DMS79 (cell line): ENCODE measurements at regions not wholly inside any gene's neighbourhood (a gene's known extent, or its start where the extent isn't known, plus 50 kb on each side); places are given as distances from the start of the nearest gene placed in this dataset.
"Not testable (repeated sequence)": the region's sequence is repeated elsewhere in the genome, so short reads cannot be mapped to it uniquely, and the experiment has no call there.

Source experiments
- DNase-seq: peaks from one replicate; lab custom pipeline; 2025; lab: John Stamatoyannopoulos, UW

GRCh38 chr1:65020774-65021173 is 54.4 kb upstream of the JAK1 start:
- no peak for DNase-seq

- no peak for DNase-seq
These were observed 55.4 kb upstream of the JAK1 start for GRCh38 chr1:65021795-65022194.

GRCh38 chr1:65022216-65022615 is 55.9 kb upstream of the JAK1 start:
- no peak for DNase-seq

- no peak for DNase-seq
These were observed 59.4 kb upstream of the JAK1 start for GRCh38 chr1:65025794-65026193.

- no peak for DNase-seq
These were observed 59.9 kb upstream of the JAK1 start for GRCh38 chr1:65026235-65026634.

GRCh38 chr1:65027666-65028358 is 61.5 kb upstream of the JAK1 start:
- DNase-seq, result peak; percentile 28

- DNase-seq, result not testable (repeated sequence)
These were observed 63.1 kb upstream of the JAK1 start for GRCh38 chr1:65029434-65029833.

- DNase-seq, result not testable (repeated sequence)
These were observed 68.5 kb upstream of the JAK1 start for GRCh38 chr1:65034879-65035278.

GRCh38 chr1:65036570-65037051 is 70.3 kb upstream of the JAK1 start:
- no peak for DNase-seq

GRCh38 chr1:65039066-65039465 is 72.7 kb upstream of the JAK1 start:
- DNase-seq, result no peak

- DNase-seq, result no peak
These were observed 73.2 kb upstream of the JAK1 start for GRCh38 chr1:65039508-65039907.

GRCh38 chr1:65042467-65042866 is 76.1 kb upstream of the JAK1 start:
- DNase-seq, result no peak

- no peak for DNase-seq
These were observed 78.1 kb upstream of the JAK1 start for GRCh38 chr1:65044411-65044810.

GRCh38 chr1:65045022-65045817 is 78.9 kb upstream of the JAK1 start:
- DNase-seq, result no peak

- no peak for DNase-seq
These were observed 82.0 kb upstream of the JAK1 start for GRCh38 chr1:65048335-65048734.

- no peak for DNase-seq
These were observed 83.8 kb upstream of the JAK1 start for GRCh38 chr1:65049941-65050713.

- DNase-seq, result peak; percentile 88
These were observed 84.4 kb upstream of the JAK1 start for GRCh38 chr1:65050735-65051134.

GRCh38 chr1:65054481-65054880 is 88.1 kb upstream of the JAK1 start:
- DNase-seq, result no peak

GRCh38 chr1:65055747-65056146 is 89.4 kb upstream of the JAK1 start:
- no peak for DNase-seq

- no peak for DNase-seq
These were observed 89.9 kb upstream of the JAK1 start for GRCh38 chr1:65056234-65056633.

- no peak for DNase-seq
These were observed 90.5 kb upstream of the JAK1 start for GRCh38 chr1:65056866-65057265.

GRCh38 chr1:65059930-65060538 is 88.0 kb upstream of the AK4 start:
- DNase-seq, result no peak
